Panc1 (cell line): ENCODE measurements at regions not wholly inside any gene's neighbourhood (a gene's known extent, or its start where the extent isn't known, plus 50 kb on each side); places are given as distances from the start of the nearest gene placed in this dataset.

ENCODE experiments used
- ATAC-seq: fragments of 200-7000 bp; cut with Tn5 transposase; 2 replicates; pipeline ENCODE4 v1.9.1; 2020; ENCODE audit warnings: mild to moderate bottlenecking, moderate library complexity
- BruUV-seq: library from RNA; stranded (reverse); fragments of 400-500 nt; replicated peaks from 2 replicates; lab custom pipeline; 2021; lab: Mats Ljungman, UMichigan
- CTCF ChIA-PET: fragments of 300-600 bp; sonication (Branson Sonifier 250); formaldehyde crosslinking; loops from one replicate; lab custom pipeline; 2022; ENCODE audit warnings: antibody characterized with exemption; lab: Charles Lee
- POLR2A ChIA-PET: fragments of 300-600 bp; sonication (Branson Sonifier 250); formaldehyde crosslinking; loops from one replicate; lab custom pipeline; 2022; ENCODE audit warnings: antibody characterized with exemption; lab: Charles Lee
- DNase-seq: peaks from one replicate; pipeline ENCODE4 v3.0.0-alpha.2; 2010; ENCODE audit warnings: low read depth, low spot score
- H3K27ac ChIP-seq: 2 replicates; pipeline ENCODE4 v1.5.1; 2011; ENCODE audit warnings: mild to moderate bottlenecking, low read length, inconsistent platforms
- H3K27me3 ChIP-seq: fragments of 200-500 bp; sonication (Bioruptor generic); 2 replicates; pipeline ENCODE4 v1.6.0; 2014; ENCODE audit warnings: low read length, inconsistent platforms; ENCODE audit not compliant: control insufficient read depth, insufficient read depth
- H3K36me3 ChIP-seq: fragments of 200-500 bp; sonication (Bioruptor generic); 2 replicates; pipeline ENCODE4 v1.5.1; 2014; ENCODE audit warnings: inconsistent platforms, mild to moderate bottlenecking, low read length, moderate library complexity; ENCODE audit not compliant: control insufficient read depth, insufficient read depth
- H3K4me1 ChIP-seq: 2 replicates; pipeline ENCODE4 v1.5.1; 2011; ENCODE audit warnings: inconsistent platforms, mild to moderate bottlenecking, low read length, moderate library complexity; ENCODE audit not compliant: control insufficient read depth, insufficient read depth
- H3K4me3 ChIP-seq, 2 experiments: 2 replicates each; pipeline ENCODE4 v1.5.1; 2011 to 2012; ENCODE audit warnings: low read depth in 2 of 2, low read length in 2 of 2, mild to moderate bottlenecking in 2 of 2, inconsistent platforms in 1 of 2, moderate library complexity in 1 of 2
- H3K9me3 ChIP-seq: fragments of 200-500 bp; sonication (Bioruptor generic); 2 replicates; pipeline ENCODE4 v1.5.1; 2014; ENCODE audit warnings: low read depth, mild to moderate bottlenecking, inconsistent platforms, low read length, moderate library complexity; ENCODE audit not compliant: control insufficient read depth, insufficient read depth
- CTCF ChIP-seq: fragments of 450-650 bp; IDR thresholded peaks from 2 replicates; pipeline ENCODE4 v1.5.1; 2017; ENCODE audit warnings: mild to moderate bottlenecking
- POLR2AphosphoS5 ChIP-seq: IDR thresholded peaks from 2 replicates; pipeline ENCODE4 v1.6.1; 2012; ENCODE audit warnings: mild to moderate bottlenecking, low read depth, low read length, moderate library complexity
- REST ChIP-seq, 2 experiments: IDR thresholded peaks; 2 replicates each; pipeline ENCODE4 v1.6.1; 2011 to 2012; ENCODE audit warnings: low read depth in 2 of 2, control low read depth in 1 of 2, low read length in 1 of 2, mild to moderate bottlenecking in 1 of 2, moderate library complexity in 1 of 2; ENCODE audit not compliant: insufficient read depth in 1 of 2
- SIN3A ChIP-seq: IDR thresholded peaks from 2 replicates; pipeline ENCODE4 v1.6.1; 2012; ENCODE audit warnings: low read depth, mild to moderate bottlenecking, low read length, moderate library complexity, borderline replicate concordance; ENCODE audit not compliant: insufficient read depth
- TCF7L2 ChIP-seq: IDR thresholded peaks from 2 replicates; pipeline ENCODE4 v1.6.1; 2011; ENCODE audit warnings: mild to moderate bottlenecking, low read depth, low read length, inconsistent platforms
- in situ Hi-C: cut with HindIII; loops from 2 replicates; pipeline ENCODE4 v1.10.0; 2016; ENCODE audit warnings: low sequenced_read_pairs, low pct_unique_long_range_greater_than_20kb
- intact Hi-C: fragments of 100-400 bp; cut with micrococcal nuclease; formaldehyde crosslinking; loops from one replicate; pipeline ENCODE4 v1.10.0; 2022; ENCODE audit not compliant: unreplicated experiment

GRCh38 chr2:196587739-196588138 lies 51.8 kb upstream of the CCDC150 start:
- no peak for ATAC-seq
- intact Hi-C loops: no loop called here
- CTCF ChIA-PET: no interaction called here
- H3K27me3 ChIP-seq: no peaks in the 10 kb centered on the region
- H3K27ac ChIP-seq: no peak overlapping the region
- DNase-seq: no peak
- TF ChIP-seq SIN3A: no peak
- no peak for TF ChIP-seq TCF7L2
- TF ChIP-seq CTCF: no peak
- no peak for TF ChIP-seq REST (IDR thresholded peaks at IDR 0.05; ENCODE audit: insufficient read depth in 1 of 2, low read depth in 2 of 2, low read length in 1 of 2)
- no peaks in the 10 kb centered on the region for H3K36me3 ChIP-seq
- H3K4me1 ChIP-seq: peaks cover 23% of the 10 kb centered on the region
- in situ Hi-C loops: no loop called here
- no peaks in the 10 kb centered on the region for H3K9me3 ChIP-seq
- POLR2A ChIA-PET: interaction anchor here (0.6 kb wide), 1 partner anchor 273 kb away, joined by 4 read pairs; no protein-coding TSS in a partner anchor
- H3K4me3 ChIP-seq: no peak overlapping the region
- BruUV-seq: no TSS peak

- Histone ChIP-seq H3K4me1 (peaks cover 25% of the 10 kb centered on the region), H3K36me3 (no peaks in the 10 kb centered on the region), H3K27me3 (no peaks in the 10 kb centered on the region; the same call in 1 of the 2 replicates), H3K27ac (peak overlapping the region; percentile 59; the same call in 1 of the 2 replicates), H3K4me3 (no peak overlapping the region), H3K9me3 (no peaks in the 10 kb centered on the region)
- no peak for ATAC-seq
- CTCF ChIA-PET: no interaction called here
- POLR2A ChIA-PET: no interaction called here
- no peak for TF ChIP-seq CTCF
- no peak for TF ChIP-seq POLR2AphosphoS5
- no peak for TF ChIP-seq REST (IDR thresholded peaks at IDR 0.05; ENCODE audit: insufficient read depth in 1 of 2, low read depth in 2 of 2, low read length in 1 of 2)
- no peak for TF ChIP-seq TCF7L2
- TF ChIP-seq SIN3A: no peak
- no TSS peak for BruUV-seq
- intact Hi-C loops: no loop called here
- no peak for DNase-seq
- in situ Hi-C loops: no loop called here
Measured at GRCh38 chr2:196589419-196589818, 50.1 kb upstream of the CCDC150 start.
